Kidney (tissue), 13 donors: ENCODE measurements at regions not wholly inside any gene's neighbourhood (a gene's known extent, or its start where the extent isn't known, plus 50 kb on each side); places are given as distances from the start of the nearest gene placed in this dataset.

Source experiments
- DNase-seq, 5 donors: peaks; one replicate each; pipeline ENCODE4 v3.0.0-alpha.2; 2013 to 2020
- FAIRE-seq: peaks from 2 replicates; lab custom pipeline; 2012; peaks lifted over from hg19 to GRCh38; lab: Jason Lieb, UNC
- H3K27ac ChIP-seq, 2 donors: one replicate each; pipeline ENCODE4 v1.7.0; 2013; ENCODE audit warnings: low read depth in 2 of 2, low read length in 2 of 2, inconsistent platforms in 1 of 2
- H3K27me3 ChIP-seq: one replicate; pipeline ENCODE4 v1.7.1; 2013; ENCODE audit warnings: low read length, inconsistent platforms; ENCODE audit not compliant: control insufficient read depth, insufficient read depth
- H3K36me3 ChIP-seq, 3 donors: one replicate each; pipeline versions ENCODE4 v1.7.0 to v1.7.1; 2013; ENCODE audit warnings: low read length in 3 of 3, control low read depth in 1 of 3, inconsistent platforms in 1 of 3; ENCODE audit not compliant: insufficient read depth in 3 of 3, control insufficient read depth in 2 of 3
- H3K4me1 ChIP-seq, 3 donors: one replicate each; pipeline versions ENCODE4 v1.7.0 to v1.7.1; 2013; ENCODE audit warnings: low read length in 3 of 3, inconsistent platforms in 1 of 3, low read depth in 1 of 3; ENCODE audit not compliant: control insufficient read depth in 2 of 3, insufficient read depth in 2 of 3
- H3K4me3 ChIP-seq, 3 donors: one replicate each; pipeline versions ENCODE4 v1.7.0 to v1.8.1; 2013; ENCODE audit warnings: low read length in 3 of 3, control low read depth in 1 of 3, inconsistent platforms in 1 of 3
- H3K9ac ChIP-seq, 3 donors: one replicate each; pipeline versions ENCODE4 v1.7.0 to v1.7.1; 2013; ENCODE audit warnings: low read length in 3 of 3, control low read depth in 1 of 3, inconsistent platforms in 1 of 3
- H3K9me3 ChIP-seq, 3 donors: one replicate each; pipeline versions ENCODE4 v1.7.0 to v1.7.1; 2013; ENCODE audit warnings: low read length in 3 of 3, control low read depth in 1 of 3, inconsistent platforms in 1 of 3; ENCODE audit not compliant: control insufficient read depth in 2 of 3, insufficient read depth in 1 of 3
- intact Hi-C: fragments of 100-400 bp; cut with DNase I; formaldehyde crosslinking; loops from one replicate; pipeline ENCODE4 v1.11.1; 2022
- TF ChIP-seq, protein P1 (sequence below): IDR thresholded peaks from 3 replicates; pipeline ENCODE4 v1.5.1; 2012; ENCODE audit warnings: mild to moderate bottlenecking, moderate library complexity, borderline replicate concordance; ENCODE audit not compliant: insufficient read depth; ENCODE audit errors: extremely low read depth
- donor health status: control.
- donor health status: control.
- donor health status: control.
- donor health status: control.
- donor health status: control.
- donor health status: DM: yes; HTN: yes; CAD: no.
- donor health status: Normal renal cell carcinoma (clear cell type).

DNA sequence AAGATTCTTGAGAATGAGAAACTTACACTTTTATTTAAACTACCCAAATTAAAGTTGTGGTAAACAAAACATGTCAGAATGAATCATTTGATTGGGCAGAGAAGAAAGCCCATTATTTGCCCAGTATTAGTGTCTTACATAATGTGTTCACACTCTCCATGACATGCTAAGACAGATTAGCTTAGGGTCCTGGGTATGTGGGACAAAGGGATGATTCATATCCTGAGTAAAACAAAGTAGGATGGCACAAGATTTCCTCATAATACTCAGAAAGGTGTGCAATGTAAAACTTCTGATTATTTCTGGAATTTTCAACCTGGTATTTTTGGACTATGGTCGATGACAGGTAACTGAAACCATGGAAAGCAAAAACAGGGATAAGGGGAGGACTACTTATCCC, 183.9 kb upstream of the POU5F2 start:
- no peak overlapping the region for H3K9ac ChIP-seq

DNA sequence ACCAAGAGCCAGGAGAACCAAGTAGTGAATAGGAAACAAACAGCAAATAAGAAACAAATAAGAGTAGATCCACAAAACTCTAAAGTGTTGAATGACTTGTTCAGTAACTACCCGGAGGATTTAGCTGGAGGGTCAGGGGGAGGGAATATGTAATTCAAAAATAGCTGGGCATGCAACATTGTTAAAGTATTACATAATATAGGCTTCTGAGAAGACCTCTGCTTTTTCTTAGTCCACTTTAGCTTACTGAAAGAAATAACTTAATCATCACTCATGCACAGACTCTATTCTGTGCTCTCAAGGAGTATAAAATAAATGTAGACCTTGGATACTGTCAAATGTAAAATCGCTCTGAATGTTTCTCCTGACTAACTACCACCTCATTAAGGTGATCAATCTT, 183.2 kb upstream of the POU5F2 start:
- H3K27ac ChIP-seq: no peak overlapping the region
- H3K9me3 ChIP-seq: no peaks in the 10 kb centered on the region
- no peak for FAIRE-seq
- DNase-seq: no peak
- no peaks in the 10 kb centered on the region for H3K27me3 ChIP-seq
- no peaks in the 10 kb centered on the region for H3K4me1 ChIP-seq
- intact Hi-C loops: no loop called here
- TF ChIP-seq, protein P1, sequence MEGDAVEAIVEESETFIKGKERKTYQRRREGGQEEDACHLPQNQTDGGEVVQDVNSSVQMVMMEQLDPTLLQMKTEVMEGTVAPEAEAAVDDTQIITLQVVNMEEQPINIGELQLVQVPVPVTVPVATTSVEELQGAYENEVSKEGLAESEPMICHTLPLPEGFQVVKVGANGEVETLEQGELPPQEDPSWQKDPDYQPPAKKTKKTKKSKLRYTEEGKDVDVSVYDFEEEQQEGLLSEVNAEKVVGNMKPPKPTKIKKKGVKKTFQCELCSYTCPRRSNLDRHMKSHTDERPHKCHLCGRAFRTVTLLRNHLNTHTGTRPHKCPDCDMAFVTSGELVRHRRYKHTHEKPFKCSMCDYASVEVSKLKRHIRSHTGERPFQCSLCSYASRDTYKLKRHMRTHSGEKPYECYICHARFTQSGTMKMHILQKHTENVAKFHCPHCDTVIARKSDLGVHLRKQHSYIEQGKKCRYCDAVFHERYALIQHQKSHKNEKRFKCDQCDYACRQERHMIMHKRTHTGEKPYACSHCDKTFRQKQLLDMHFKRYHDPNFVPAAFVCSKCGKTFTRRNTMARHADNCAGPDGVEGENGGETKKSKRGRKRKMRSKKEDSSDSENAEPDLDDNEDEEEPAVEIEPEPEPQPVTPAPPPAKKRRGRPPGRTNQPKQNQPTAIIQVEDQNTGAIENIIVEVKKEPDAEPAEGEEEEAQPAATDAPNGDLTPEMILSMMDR: no peak
- no peak overlapping the region for H3K9ac ChIP-seq
- no peak overlapping the region for H3K4me3 ChIP-seq
- no peaks in the 10 kb centered on the region for H3K36me3 ChIP-seq

More for the DNA sequence above, 183.9 kb upstream of the POU5F2 start:
- TF ChIP-seq, protein P1: no peak
- Histone ChIP-seq H3K4me3 (no peak overlapping the region), H3K4me1 (no peaks in the 10 kb centered on the region), H3K27ac (no peak overlapping the region), H3K9me3 (no peaks in the 10 kb centered on the region), H3K27me3 (no peaks in the 10 kb centered on the region), H3K36me3 (no peaks in the 10 kb centered on the region)
- intact Hi-C loops: no loop called here
- FAIRE-seq (no peak), DNase-seq (no peak)

DNA sequence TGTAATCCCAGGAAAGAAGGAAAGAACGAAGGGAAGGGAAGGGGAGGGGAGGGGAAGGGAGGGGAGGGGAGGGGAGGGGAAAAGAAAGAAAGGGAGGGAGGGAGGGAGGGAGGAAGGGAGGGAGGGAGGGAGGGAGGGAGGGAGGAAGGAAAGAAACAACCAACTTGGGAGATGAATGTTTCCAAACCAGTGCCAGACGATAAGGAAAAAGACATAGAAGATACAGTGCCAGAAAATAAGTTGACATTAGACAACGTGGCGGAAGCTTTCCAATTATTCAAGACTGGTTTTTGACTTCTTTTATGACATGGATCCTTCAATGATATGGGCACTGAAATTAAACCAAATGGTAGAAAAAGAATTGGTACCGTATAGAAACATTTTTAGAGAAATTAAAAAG, 181.2 kb upstream of the POU5F2 start:
- DNase-seq (no peak), FAIRE-seq (no peak)
- H3K9ac ChIP-seq: no peak overlapping the region
- no peaks in the 10 kb centered on the region for H3K36me3 ChIP-seq
- H3K27ac ChIP-seq: no peak overlapping the region
- H3K4me1 ChIP-seq: no peaks in the 10 kb centered on the region
- H3K4me3 ChIP-seq: no peak overlapping the region
- H3K9me3 ChIP-seq: no peaks in the 10 kb centered on the region
- H3K27me3 ChIP-seq: no peaks in the 10 kb centered on the region
- intact Hi-C loops: no loop called here
- TF ChIP-seq, protein P1: no peak

DNA sequence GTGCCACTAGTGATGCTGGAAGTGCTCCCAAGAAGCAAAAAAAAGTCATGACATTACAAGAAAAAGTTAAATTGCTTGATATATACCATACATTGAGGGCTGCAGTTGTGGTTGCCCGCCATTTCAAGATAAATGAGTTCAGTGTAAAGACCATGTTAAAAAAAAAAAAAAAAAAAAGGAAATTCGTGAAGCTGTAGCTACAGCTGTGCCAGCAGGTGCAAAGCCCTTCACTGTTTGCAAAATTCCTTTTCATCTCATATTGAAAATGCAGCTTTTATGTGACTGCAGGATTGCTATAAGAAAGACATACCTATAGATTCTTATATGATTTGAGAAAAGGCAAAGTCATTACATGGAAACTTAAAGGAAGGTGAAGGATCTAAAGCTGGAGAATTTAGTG, 179.6 kb upstream of the POU5F2 start:
- FAIRE-seq (no peak), DNase-seq (no peak)
- H3K9ac ChIP-seq: no peak overlapping the region
- TF ChIP-seq, protein P1: no peak
- no peaks in the 10 kb centered on the region for H3K9me3 ChIP-seq
- no peak overlapping the region for H3K4me3 ChIP-seq
- intact Hi-C loops: no loop called here
- no peaks in the 10 kb centered on the region for H3K36me3 ChIP-seq
- H3K4me1 ChIP-seq: no peaks in the 10 kb centered on the region
- H3K27me3 ChIP-seq: no peaks in the 10 kb centered on the region
- no peak overlapping the region for H3K27ac ChIP-seq
